Mammary epithelial cell (primary cell): ENCODE measurements at regions not wholly inside any gene's neighbourhood (a gene's known extent, or its start where the extent isn't known, plus 50 kb on each side); places are given as distances from the start of the nearest gene placed in this dataset.

ENCODE experiments used
- EZH2 ChIP-seq: IDR thresholded peaks from 2 replicates; pipeline ENCODE4 v1.6.1; 2012; ENCODE audit warnings: low read length, inconsistent platforms, borderline replicate concordance
- TF ChIP-seq, protein P1 (sequence below), 2 donors: IDR thresholded peaks in 1 of 2; conservative IDR thresholded peaks in 1 of 2; 2 replicates each; pipeline ENCODE4 v1.5.1; 2011 to 2012; ENCODE audit warnings: inconsistent platforms in 2 of 2, low read length in 2 of 2, mild to moderate bottlenecking in 2 of 2, control low read depth in 1 of 2, low read depth in 1 of 2; ENCODE audit not compliant: insufficient read depth in 1 of 2; ENCODE audit errors: extremely low read depth in 1 of 2

DNA sequence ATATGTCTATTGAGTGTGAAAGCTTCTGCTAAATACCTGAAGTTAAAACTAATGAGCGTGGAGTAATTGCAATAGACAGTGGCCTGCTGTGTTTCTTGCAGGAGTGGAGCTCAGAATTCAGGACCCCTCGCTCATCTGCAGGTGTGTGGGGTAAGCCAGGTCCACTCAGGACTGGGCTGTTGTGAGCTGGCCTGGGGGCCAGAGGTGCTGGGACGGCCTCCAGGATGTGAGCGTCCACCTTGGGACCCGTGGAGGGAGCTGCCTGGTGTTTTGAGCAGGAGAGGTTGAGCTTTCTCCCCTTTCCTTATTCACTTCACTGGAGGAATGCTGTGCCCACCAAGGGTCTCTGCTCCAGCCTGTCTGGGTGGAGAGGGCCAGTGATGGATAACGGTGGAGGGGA lies 681.2 kb downstream of the BRD1 start:
- TF ChIP-seq, protein P1, sequence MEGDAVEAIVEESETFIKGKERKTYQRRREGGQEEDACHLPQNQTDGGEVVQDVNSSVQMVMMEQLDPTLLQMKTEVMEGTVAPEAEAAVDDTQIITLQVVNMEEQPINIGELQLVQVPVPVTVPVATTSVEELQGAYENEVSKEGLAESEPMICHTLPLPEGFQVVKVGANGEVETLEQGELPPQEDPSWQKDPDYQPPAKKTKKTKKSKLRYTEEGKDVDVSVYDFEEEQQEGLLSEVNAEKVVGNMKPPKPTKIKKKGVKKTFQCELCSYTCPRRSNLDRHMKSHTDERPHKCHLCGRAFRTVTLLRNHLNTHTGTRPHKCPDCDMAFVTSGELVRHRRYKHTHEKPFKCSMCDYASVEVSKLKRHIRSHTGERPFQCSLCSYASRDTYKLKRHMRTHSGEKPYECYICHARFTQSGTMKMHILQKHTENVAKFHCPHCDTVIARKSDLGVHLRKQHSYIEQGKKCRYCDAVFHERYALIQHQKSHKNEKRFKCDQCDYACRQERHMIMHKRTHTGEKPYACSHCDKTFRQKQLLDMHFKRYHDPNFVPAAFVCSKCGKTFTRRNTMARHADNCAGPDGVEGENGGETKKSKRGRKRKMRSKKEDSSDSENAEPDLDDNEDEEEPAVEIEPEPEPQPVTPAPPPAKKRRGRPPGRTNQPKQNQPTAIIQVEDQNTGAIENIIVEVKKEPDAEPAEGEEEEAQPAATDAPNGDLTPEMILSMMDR (conservative IDR thresholded peaks at IDR 0.05 in 1 of 2, IDR thresholded peaks at IDR 0.05 in 1 of 2; ENCODE audit: extremely low read depth in 1 of 2, insufficient read depth in 1 of 2, low read depth in 1 of 2, low read length in 2 of 2), result no peak
- TF ChIP-seq EZH2, result no peak
